ENCODE measurements at regions not wholly inside any gene's neighbourhood (a gene's known extent, or its start where the extent isn't known, plus 50 kb on each side); places are given as distances from the start of the nearest gene placed in this dataset.

DNA sequence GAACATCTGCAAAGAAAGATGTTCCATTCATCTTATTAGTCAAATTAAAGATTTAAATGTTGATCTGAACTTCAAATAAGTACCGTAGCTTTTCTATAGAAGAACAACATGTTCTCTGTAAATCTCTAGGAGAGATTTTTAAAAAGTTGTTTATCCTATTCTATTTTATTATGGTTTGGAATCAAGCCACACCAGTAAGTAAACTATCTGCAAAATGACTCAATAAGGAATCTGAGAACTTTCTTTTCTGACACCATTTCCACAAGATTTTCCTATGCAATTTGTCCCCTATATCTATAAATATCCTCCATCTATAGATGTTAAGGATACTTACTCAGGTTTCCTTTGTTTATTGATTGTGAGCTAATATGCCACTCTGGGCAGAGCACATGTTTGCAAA is 736.6 kb downstream of the CBLN2 start:
- TF ChIP-seq, protein P1, sequence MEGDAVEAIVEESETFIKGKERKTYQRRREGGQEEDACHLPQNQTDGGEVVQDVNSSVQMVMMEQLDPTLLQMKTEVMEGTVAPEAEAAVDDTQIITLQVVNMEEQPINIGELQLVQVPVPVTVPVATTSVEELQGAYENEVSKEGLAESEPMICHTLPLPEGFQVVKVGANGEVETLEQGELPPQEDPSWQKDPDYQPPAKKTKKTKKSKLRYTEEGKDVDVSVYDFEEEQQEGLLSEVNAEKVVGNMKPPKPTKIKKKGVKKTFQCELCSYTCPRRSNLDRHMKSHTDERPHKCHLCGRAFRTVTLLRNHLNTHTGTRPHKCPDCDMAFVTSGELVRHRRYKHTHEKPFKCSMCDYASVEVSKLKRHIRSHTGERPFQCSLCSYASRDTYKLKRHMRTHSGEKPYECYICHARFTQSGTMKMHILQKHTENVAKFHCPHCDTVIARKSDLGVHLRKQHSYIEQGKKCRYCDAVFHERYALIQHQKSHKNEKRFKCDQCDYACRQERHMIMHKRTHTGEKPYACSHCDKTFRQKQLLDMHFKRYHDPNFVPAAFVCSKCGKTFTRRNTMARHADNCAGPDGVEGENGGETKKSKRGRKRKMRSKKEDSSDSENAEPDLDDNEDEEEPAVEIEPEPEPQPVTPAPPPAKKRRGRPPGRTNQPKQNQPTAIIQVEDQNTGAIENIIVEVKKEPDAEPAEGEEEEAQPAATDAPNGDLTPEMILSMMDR (IDR thresholded peaks at IDR 0.05), result no peak
- no peak for TF ChIP-seq POLR2A (IDR thresholded peaks at IDR 0.05)
